ENCODE measurements at regions not wholly inside any gene's neighbourhood (a gene's known extent, or its start where the extent isn't known, plus 50 kb on each side); places are given as distances from the start of the nearest gene placed in this dataset.

- no peak for DNase-seq
Observed at GRCh38 chr2:16314691-16315457, 350.8 kb downstream of the CYRIA start.

GRCh38 chr2:16314001-16314400 lies 351.6 kb downstream of the CYRIA start:
- no peak for DNase-seq

GRCh38 chr2:16313235-16313975 lies 352.2 kb downstream of the CYRIA start:
- no peak for DNase-seq

- DNase-seq = no peak
Observed at GRCh38 chr2:16312771-16313170, 352.9 kb downstream of the CYRIA start.

DNA sequence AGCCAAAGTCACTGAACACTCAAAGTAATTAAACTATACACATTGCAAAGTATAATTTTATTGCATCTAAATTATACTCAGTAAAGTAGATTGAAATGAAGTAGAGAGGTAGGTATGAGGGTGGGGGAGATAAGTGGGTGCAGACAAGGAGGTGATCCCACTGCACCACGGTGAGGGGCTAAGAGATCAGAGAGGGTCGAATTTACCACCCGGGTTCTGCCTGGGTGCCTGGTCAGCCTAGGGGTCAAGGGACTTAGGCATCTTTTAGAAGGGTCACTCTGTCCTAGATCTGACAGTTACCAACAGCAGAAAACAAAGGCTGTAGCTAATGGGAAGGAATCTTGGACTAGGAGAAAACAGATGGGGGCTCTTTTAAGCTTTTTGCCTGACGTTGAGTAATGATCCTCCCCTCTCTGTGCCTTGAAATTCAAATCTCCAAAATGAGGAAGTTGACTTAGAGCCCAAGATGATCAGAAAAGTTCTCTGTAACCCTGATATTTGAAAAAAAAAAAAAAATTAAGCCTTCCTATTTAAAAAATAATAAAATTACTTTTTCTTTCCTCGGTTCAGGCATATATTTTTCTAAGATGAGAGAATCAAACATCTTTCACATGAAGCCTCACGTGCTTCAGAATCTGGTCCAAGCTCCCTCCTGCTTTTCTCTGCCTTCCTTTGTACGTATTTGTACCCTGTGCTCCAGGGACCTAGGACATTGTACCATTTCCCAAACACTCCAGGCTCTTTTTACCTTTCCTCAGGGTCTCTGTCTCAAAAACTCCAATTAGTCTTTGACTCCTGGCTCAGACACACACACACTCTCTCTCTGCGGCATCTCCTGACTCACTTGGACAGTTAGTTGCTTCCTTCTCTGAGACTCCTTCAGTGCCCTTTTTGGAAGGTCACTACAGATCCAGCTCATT lies 353.9 kb downstream of the CYRIA start:
- no peak for DNase-seq

GRCh38 chr2:16308816-16309215 lies 356.8 kb downstream of the CYRIA start:
- no peak for DNase-seq

DNA sequence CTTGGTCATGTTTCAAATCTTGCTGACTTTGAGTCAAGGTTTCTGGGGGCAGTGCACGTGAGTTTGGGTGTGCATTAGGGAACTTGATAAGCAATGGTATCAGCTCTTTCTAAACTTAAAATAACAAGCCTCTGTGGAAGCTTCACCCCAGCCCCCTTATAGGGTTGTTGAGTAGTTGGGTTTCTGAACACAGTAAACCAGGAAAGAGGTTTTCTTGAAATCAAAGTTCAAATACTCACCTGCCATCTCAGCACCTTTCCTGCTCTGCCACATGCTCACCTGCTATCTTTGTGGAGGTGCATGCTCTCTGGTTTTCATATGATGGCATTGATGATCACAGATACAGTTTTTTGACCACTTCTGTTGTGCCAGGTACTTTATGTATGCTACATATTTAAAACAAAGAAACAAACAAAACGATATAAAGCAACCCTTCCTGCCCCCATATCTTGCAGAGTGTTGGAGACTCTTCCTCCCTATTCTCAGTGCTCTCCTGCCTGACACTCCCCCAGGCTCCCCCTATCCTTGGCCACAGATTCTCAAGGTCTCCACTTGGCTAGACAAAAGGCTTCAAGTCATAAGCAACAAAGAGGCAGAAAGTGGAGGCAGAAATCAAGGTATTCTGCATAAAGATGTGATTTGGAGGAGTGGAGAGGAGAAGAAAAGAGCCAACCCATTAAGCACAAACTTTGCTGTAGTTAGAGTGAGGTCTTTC lies 360.6 kb downstream of the CYRIA start:
- no peak for DNase-seq

DNA sequence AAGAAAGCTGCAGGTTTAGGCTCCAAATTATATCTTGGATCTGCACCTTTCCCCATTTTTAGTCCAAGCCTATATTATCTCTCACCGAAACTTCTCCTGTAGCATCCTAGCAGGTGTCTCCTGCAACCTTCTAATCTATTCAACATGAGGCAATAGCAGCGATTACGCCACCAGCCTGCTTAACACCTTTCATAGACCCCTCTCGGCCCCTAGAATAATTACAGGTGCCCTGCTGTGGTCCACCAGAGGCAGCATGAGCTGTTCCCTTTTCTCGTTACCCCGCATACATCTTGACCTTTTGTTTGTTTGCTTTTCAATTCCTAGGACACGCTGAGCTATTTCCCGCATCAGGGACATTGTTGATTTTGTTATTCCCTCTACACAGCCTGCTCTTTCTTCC lies 361.9 kb downstream of the CYRIA start:
- DNase-seq = no peak

DNA sequence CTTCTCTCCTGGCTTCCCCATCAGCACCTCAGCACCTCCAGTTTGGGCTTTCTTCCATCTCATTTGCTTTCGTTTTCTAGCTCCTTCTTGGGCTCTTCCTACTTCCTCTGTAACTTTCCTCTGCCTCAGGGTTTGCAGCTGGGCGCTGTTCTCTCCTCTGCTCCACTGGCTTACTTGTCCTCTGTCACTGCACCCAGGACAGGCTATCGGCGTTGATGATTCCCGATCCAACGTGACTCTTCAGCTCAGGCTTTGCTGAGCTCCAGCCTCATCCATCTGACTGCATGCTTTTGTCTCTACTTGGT lies 362.4 kb downstream of the CYRIA start:
- no peak for DNase-seq

DNA sequence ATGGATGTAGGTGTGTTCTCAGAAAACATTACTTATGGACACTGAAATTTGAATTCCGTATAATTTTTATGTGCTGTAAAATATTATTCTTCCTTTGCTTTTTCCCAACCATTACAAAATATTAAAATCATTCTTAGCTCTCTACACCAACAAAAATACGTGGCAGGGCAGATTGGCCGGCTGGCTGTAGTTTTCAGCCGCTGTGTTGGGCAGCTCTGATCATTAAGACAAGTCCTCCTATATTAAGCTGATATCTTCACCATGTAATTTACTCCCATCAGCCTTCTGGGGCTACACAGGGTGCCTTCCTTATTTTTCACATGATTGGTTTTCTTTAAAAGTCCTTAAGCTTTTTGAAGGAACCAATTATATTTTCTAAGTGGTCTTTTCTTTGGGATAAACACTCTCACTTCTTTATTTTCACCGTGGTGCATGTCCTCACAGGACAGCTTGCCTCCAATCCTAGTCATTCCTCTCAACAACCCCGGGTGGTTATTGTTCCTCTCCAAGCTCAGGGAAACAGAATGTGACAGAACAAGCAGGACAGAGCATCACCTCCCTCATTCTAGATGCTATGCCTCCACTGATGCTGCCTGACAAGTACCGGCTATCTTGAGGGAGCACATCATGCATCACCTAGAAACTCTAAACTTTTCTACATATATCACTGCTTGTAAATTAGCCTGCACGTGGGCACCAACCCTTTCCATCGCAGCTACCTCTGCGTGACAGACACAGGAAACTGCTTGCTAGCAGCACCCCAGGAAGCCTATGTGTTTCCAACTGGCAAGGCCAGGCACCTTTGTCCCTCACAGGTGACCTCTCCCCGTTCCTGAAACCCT lies 362.3 kb downstream of the MYCN start:
- no peak for DNase-seq

- no peak for DNase-seq
Observed at GRCh38 chr2:16301961-16302360, 361.6 kb downstream of the MYCN start.

DNA sequence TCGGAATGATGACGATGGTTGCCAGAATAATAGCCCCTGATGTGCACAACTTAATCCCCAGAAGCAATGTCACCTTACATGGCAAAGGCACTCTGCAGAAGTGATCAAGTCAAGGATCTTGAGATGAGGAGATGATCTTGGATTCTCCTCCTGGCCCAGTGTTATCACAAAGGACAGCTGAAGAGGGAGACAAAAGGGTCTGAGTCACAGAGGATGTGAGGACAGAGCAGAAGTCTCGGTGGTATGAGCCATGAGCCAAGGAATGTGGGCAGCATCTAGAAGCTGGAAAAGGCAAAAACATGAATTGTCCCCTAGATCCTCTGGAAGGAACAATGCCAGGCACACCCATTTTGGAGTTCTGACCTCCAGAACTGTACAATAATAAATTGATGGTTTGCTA lies 358.5 kb downstream of the MYCN start:
- no peak for DNase-seq

DNA sequence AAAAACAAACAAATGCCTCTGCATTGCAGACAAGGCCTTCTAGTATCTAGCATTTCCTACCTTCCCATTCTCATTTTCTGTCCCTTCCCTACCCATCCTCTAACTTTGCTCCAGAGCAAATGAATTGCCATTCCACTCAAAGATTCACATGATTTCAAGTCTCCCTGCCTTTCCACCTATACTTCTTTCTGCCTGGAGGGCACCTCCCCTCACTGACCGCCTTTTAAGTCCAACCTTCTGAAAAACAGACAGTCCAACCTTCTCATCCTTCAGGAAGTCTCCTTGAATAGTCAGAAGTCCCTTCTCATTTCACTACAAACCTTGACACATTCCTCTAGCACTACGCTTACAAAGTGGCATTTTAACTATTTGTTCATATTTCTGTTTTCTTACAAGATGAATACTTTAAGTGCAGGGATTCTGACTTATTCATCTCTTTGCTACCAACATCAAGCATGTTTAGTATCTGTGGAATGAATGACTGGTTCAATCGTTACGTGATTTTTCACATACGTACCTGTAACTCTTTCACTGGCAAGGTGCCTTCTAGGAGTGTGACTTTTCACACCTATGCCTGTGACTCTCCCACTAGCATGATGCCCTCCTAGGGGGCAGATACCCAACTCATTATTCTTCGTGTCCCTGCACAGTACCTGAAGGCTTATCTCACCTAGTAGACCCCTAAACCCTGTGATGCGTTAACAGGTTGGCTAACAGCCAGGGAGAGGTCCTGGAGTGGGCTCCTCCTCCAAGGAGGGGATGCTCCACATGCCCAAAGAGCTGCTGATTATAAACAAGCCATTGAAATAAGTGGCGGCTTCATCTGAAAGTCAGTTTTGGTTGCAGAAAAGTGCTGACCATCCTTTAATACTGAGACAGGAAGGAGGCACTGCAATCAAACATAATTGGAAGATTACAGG lies 356.2 kb downstream of the MYCN start:
- DNase-seq = no peak

DNA sequence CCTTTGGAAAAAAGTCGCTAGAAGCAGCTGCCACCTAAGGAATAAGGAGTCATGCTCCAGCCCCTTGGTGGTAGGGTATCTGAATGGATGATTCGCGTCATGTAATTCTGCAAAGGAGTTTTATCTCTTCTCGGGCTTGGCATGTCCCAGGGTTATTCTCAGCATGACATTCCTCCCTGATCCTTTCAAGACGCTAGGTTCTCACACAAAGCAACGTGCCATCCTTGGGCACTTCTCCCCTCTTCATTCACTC lies 355.6 kb downstream of the MYCN start:
- DNase-seq = no peak

DNA sequence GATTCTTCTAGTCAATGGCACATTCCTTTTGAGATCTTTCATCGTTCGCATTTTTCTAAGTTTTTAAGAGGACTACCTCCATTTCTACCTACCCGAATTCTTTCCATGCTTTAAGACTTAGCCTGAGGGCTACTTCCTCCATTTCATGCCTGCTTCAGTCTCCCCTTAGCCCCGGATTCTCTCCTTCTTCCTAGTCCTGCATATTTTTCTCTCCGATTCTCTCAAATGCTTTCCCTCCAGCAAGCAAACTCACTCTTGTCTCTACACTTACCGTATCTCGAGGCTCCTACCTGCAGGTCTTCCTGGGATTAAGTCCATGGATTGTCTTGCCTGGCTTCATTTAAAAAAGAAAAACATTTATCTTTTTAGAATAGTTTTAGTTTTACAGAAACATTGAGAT lies 354.4 kb downstream of the MYCN start:
- no peak for DNase-seq

- no peak for DNase-seq
Observed at GRCh38 chr2:16293871-16294270, 353.5 kb downstream of the MYCN start.

GRCh38 chr2:16293398-16293797 lies 353.0 kb downstream of the MYCN start:
- no peak for DNase-seq

- DNase-seq = no peak
Observed at GRCh38 chr2:16291731-16292550, 351.6 kb downstream of the MYCN start.

- DNase-seq = no peak
Observed at GRCh38 chr2:16291226-16291625, 350.9 kb downstream of the MYCN start.

GRCh38 chr2:16290311-16291020 lies 350.1 kb downstream of the MYCN start:
- DNase-seq = no peak

Data from activated CD4-positive, alpha-beta T cell treated with anti-CD3 and anti-CD28 coated beads for 4 hours (primary cell).